NCI-H446 (cell line): ENCODE measurements at regions not wholly inside any gene's neighbourhood (a gene's known extent, or its start where the extent isn't known, plus 50 kb on each side); places are given as distances from the start of the nearest gene placed in this dataset.

ENCODE experiments used
- DNase-seq, 2 experiments: peaks; one replicate each; lab custom pipeline; 2025; lab: John Stamatoyannopoulos, UW

DNA sequence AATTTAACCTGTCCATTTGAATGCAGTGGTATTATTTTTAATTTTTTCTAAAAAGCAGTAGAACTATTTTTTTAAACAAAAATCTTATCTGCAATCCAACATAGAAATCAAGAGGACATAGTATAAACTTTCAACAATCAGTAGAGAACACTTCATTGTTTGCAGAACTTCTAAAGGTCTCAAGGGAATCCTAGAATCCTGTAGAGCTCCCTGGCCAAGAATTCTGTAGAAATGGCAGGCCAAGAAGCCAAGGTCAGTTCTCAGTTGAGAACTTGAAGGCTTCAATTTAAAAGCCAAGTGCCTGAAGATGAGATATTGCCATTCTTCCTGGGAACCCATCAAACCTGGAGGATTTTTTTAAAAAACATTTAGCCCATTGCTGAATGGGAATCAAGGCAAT lies 199.2 kb upstream of the KLF4 start:
- no peak for DNase-seq

- no peak for DNase-seq
Measured at GRCh38 chr9:107685901-107686300, 196.3 kb upstream of the KLF4 start.

DNA sequence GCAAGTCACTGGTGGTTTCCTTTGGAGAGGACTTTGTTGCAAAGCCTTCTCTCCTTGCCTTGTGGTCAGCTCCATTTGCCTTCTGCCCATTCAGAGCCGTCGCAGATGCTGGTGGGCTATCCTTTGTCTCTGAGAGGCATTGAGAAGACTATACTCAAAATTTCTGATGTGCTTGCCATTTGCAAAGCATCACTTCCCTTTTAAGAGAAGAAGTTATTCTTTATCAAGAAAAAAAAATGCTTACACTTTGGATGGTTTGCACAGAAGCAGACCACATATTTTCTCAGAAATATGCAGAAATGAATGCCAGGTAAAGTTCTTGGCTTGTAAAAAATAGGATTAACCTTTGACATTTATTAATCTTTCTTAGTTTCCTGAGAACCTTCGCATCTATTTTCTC lies 195.8 kb upstream of the KLF4 start:
- DNase-seq, result no peak

DNA sequence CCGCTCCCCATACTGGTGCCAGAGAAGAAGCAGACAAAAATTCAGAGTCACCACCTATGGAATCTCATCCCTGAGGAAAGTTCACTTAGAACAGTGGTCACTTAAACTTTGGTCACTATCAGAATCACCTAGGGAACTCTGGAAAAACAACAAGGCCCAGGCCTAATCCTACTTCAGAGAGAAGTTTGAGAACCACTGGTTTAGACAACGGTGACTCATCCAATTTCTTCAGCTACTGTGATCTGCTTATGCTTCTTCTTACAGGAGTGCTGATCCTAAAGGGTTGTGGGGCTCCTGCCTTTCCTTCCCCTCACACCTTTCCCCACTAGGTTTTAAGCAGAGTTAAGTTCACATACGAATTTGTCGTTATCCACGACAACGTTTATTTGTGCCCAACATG lies 194.7 kb upstream of the KLF4 start:
- DNase-seq, result no peak

- DNase-seq, result no peak
Measured at GRCh38 chr9:107683566-107683965, 194.0 kb upstream of the KLF4 start.

DNA sequence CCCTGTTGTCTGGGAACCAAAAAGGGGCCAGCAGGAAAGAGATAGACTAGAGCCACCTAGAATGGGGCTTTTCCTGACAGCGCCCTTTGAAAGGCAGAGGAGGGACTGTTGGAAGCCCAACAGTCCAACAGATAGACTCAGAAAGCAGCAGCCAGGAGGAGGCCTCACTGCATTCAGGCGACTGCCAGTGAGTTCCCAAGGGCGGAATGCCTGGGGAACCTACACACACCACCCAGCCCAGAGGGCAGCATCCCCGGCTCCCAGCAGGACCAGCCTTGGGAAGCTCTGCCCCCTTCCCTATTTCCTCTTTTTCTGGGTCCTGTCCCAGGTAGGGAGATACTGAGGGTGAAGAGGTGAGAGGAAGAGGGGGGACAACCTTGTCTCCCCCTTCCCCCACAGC lies 192.4 kb upstream of the KLF4 start:
- no peak for DNase-seq

- DNase-seq, result no peak
Measured at GRCh38 chr9:107675351-107676259, 186.0 kb upstream of the KLF4 start.

- DNase-seq, result no peak
Measured at GRCh38 chr9:107674721-107675277, 185.2 kb upstream of the KLF4 start.

DNA sequence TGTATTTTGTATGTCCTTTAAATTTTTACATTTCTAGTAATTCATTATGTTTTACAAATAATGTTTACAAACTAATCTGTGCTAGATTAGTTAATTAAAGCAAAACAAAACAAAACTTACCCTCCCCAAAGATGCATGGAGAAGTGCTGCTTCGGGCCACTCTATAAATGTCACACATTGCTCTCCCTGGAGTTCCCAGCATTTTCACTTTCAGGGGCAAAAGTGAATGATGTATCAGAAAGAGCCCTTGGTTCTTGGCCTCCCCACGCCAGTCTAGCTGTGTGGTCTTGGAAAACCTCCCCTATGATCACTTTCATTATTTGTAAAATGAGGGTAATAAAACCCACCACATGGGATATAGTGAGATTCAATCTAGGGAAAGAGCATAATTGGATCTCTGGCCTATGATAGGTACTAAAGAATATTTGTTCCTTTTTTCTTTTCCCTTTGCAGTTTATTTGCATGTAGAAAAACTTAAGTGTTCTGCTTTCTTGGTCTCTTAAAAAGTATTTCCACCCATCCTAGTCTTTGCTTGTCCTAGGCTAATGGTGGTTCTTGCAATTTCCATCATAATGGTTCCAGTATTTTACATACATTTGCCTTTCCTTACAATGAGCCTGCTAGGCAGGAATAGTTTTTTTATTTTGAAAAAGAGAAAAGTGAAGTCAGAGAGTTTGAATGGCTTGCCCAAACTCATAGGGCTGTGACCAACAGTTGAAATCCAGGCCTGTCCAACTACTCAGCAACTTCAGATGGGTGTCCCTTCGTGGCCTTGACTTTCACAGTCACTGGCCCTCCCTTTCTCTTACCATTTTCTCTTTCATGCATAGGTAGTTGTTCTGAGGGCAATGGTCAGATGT lies 184.5 kb upstream of the KLF4 start:
- DNase-seq, result no peak

DNA sequence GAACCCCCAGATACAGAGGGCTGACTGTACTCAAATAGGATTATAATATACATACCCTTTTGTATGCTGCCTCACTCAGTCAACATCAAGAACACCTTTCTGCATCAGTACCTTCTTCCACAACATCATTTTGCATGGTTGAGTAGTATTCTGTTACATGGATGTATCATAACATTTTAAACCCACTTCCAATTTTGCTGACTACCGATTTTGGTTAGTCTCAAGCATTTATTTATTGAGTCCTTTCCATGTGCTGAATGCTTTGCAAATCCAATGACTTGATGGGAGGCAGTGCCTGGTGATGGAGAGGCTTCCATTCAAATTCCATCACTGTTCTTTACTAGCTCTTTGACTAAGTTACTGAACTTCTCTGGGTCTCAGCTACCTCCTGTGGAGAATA lies 182.0 kb upstream of the KLF4 start:
- no peak for DNase-seq

DNA sequence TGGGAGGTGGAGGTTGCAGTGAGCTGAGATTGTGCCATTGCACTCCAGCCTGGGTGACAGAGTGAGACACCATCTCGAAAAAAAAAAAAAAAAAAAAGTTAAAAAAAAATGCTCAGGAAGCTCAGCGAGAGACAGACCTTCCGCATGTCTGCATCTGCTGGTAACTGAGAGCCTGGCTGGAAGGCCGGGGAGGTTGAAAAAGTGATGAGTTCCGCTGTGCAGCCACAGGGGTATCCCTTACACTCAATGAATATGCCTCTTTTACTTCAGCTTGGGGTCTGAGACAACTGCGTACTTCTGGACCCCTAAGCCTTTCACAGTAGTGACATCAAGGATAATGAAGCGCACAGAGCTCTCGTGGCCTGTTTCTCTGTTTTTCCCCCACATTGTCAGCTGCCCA lies 179.9 kb upstream of the KLF4 start:
- no peak for DNase-seq

GRCh38 chr9:107667231-107668070 lies 177.9 kb upstream of the KLF4 start:
- DNase-seq, result no peak

DNA sequence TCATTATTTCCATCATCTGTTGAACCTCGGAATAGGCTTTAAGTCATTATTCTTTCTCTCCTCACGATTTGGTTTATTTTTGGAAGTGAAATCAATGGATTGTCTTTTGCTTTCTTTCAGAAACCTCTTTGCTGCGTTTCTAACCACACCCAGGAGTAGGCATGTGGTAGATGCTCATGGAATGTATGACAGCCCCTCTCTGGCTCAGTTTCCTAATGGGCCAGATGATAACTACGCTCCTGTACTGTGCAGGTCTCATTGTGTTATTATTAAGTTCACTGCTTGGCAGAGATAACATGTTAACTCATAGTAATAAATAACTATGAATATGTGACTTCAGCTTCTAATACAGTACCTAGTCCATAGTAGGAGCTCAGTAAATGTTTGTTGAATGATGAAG lies 175.5 kb upstream of the KLF4 start:
- DNase-seq, result no peak

DNA sequence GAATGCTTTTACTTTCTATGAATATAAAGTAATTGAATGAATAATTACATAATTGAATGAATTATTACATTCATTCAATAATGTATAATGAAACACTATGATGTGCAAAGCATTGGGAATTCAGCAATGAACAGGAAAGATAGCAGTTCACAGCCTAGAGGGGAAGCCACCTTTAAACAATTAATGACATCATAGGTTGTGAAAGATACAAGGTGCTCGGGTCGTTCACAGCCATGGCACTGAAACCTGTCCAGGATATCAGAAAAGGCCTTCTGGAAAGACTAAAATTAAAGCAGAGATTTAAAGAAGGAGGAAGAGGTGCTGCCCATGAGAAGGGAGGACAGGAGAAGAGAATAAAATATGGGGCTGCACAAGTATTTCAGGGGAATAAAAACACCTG lies 171.4 kb upstream of the KLF4 start:
- no peak for DNase-seq

GRCh38 chr9:107653263-107653821 lies 163.8 kb upstream of the KLF4 start:
- DNase-seq, result no peak

DNA sequence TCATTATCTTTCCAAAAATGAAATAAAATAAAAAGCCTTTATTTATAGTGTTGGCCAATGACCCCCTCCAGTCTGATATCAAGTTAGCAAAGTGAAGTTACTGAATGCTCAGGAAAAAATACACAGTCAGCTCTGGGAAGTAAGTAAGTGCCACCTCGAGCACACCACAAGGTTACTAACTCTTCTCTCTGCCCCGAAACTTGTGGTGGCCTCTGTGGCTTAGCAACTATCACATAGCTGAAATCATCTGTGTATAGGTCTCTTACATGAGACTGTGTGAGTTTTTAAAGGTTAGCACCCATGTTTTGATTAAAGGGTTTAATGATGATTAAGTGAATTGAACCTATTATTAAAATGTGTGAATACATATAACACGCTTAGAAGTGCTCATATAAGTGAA lies 161.4 kb upstream of the KLF4 start:
- no peak for DNase-seq

- DNase-seq, result no peak
Measured at GRCh38 chr9:107650321-107650720, 160.8 kb upstream of the KLF4 start.

GRCh38 chr9:107648153-107648715 lies 158.7 kb upstream of the KLF4 start:
- DNase-seq, result no peak

- DNase-seq, result no peak
Measured at GRCh38 chr9:107647611-107648010, 158.0 kb upstream of the KLF4 start.

DNA sequence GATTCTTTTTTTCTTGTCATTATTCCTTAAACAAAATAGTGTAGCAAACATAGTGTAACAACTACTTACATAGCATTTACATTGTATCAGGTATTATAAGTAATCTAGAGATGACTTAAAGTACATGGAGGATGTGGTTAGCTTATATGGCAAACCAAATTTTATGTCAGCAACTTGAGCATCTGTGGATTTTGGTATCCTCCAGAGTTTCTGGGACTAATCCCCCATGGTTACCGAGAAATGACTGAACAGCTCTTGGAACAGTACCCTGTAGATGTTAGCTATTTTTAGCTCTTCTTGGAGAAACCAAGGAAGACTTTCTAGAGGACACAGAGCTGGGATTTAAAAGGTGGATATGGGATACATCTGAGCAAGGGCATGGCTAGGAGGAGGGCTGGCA lies 157.6 kb upstream of the KLF4 start:
- no peak for DNase-seq

DNA sequence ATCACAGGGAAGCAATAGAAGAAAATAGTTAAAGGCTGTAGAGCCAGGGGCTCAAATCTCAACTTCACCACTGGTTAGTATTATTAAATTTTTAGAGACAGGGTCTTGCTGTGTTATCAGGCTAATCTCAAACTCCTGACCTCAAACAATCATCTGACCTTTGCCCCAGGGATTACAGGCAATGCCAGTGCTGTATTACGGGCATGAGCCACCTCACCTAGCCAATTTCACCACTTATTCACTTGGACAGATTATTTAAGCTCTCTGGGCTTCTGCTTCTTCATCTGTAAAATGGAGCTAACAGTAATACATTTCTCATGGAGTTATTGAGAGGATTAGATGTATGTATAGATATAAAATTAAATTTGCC lies 155.9 kb upstream of the KLF4 start:
- no peak for DNase-seq
